Stomach (tissue), 8 donors: ENCODE measurements at regions not wholly inside any gene's neighbourhood (a gene's known extent, or its start where the extent isn't known, plus 50 kb on each side); places are given as distances from the start of the nearest gene placed in this dataset.

Source experiments
- DNase-seq, 2 donors: peaks; one replicate each; pipeline versions ENCODE4 v3.0.0 to v3.0.0-alpha.2; 2013 to 2019
- H3K27ac ChIP-seq, 5 donors: fragments of 200-600 bp in 4 of 5; sonication (generic) in 4 of 5; one replicate each; pipeline ENCODE4 v1.5.1; 2013 to 2019; ENCODE audit warnings: mild to moderate bottlenecking in 1 of 5, moderate library complexity in 1 of 5
- H3K27me3 ChIP-seq, 3 donors: fragments of 200-600 bp; sonication (generic); one replicate each; pipeline ENCODE4 v1.5.1; 2017 to 2019; ENCODE audit warnings: mixed run types in 1 of 3
- H3K36me3 ChIP-seq, 4 donors: fragments of 200-600 bp; sonication (generic); 1 replicate in 3 of 4; 2 replicates in 1 of 4; pipeline ENCODE4 v1.5.1; 2016 to 2019
- H3K4me1 ChIP-seq, 4 donors: fragments of 200-600 bp; sonication (generic); one replicate each; pipeline ENCODE4 v1.5.1; 2016 to 2019
- H3K4me3 ChIP-seq, 4 donors: fragments of 200-600 bp; sonication (generic) in 3 of 4; one replicate each; pipeline ENCODE4 v1.5.1; 2016 to 2019; ENCODE audit warnings: mild to moderate bottlenecking in 1 of 4
- H3K9me3 ChIP-seq, 4 donors: fragments of 200-600 bp; sonication (generic); one replicate each; pipeline ENCODE4 v1.5.1; 2016 to 2019
- CTCF ChIP-seq, 7 experiments: fragments of 450-650 bp in 4 of 7; fragments of 200-600 bp in 3 of 7; sonication (generic) in 3 of 7; IDR thresholded peaks; one replicate each; pipeline ENCODE4 v1.5.1; 2016 to 2019; ENCODE audit warnings: antibody characterized with exemption in 7 of 7, control low read depth in 2 of 7, mild to moderate bottlenecking in 1 of 7
- EP300 ChIP-seq: sonication (generic); formaldehyde crosslinking; IDR thresholded peaks from one replicate; pipeline ENCODE4 v1.6.1; 2017; ENCODE audit warnings: antibody characterized with exemption
- POLR2A ChIP-seq, 4 donors: fragments of 450-650 bp; IDR thresholded peaks; one replicate each; pipeline ENCODE4 v1.6.1; 2016; ENCODE audit warnings: antibody characterized with exemption in 4 of 4, control low read depth in 2 of 4, mild to moderate bottlenecking in 1 of 4, moderate library complexity in 1 of 4
- POLR2AphosphoS5 ChIP-seq, 3 donors: sonication (generic); formaldehyde crosslinking; IDR thresholded peaks; one replicate each; pipeline ENCODE4 v1.6.1; 2016; ENCODE audit warnings: antibody characterized with exemption in 3 of 3
- WGBS, 5 donors: extraction: QIAGEN DNeasy Blood & Tissue Kit in 3 of 5; methylation state at CpG; one replicate each; pipeline versions ENCODE4 v1.1.5 to v1.1.7; 2013 to 2018; 5-methylcytosine and 5-hydroxymethylcytosine counted together
- intact Hi-C: fragments of 100-400 bp; cut with DNase I; formaldehyde crosslinking; loops from one replicate; pipeline ENCODE4 v1.15.1; 2023; ENCODE audit warnings: low total_unique reads
- donor health status: healthy with polysubstance abuse.
- donor health status: Bipolar disorder and iron deficiency.
- donor health status: healthy.

GRCh38 chr11:82599836-82600235 lies 133.8 kb downstream of the FAM181B start:
- Histone ChIP-seq H3K36me3 (no peaks in the 10 kb centered on the region), H3K27ac (no peak overlapping the region), H3K4me1 (no peaks in the 10 kb centered on the region), H3K9me3 (no peaks in the 10 kb centered on the region), H3K27me3 (no peaks in the 10 kb centered on the region), H3K4me3 (no peak overlapping the region)
- no peak for DNase-seq
- intact Hi-C loops, result no loop called here
- TF ChIP-seq EP300 (no peak), POLR2AphosphoS5 (IDR thresholded peaks at IDR 0.05) (no peak), CTCF (IDR thresholded peaks at IDR 0.05) (no peak), POLR2A (IDR thresholded peaks at IDR 0.05) (no peak)
- WGBS, 5 donors, result 69 to 87% (median 86%) methylated on average over 2 of the region's 2 CpGs

- Histone ChIP-seq H3K27me3 (no peaks in the 10 kb centered on the region), H3K4me3 (no peak overlapping the region), H3K36me3 (no peaks in the 10 kb centered on the region), H3K4me1 (no peaks in the 10 kb centered on the region), H3K9me3 (peaks cover 0 to 10% (median 0%) of the 10 kb centered on the region in 4 donors), H3K27ac (no peak overlapping the region)
- WGBS, 5 donors, result 41 to 56% (median 51%) methylated on average over 3 of the region's 3 CpGs
- intact Hi-C loops, result no loop called here
- TF ChIP-seq POLR2AphosphoS5 (IDR thresholded peaks at IDR 0.05), result no peak
- no peak for TF ChIP-seq EP300
- TF ChIP-seq CTCF (IDR thresholded peaks at IDR 0.05), result no peak
- TF ChIP-seq POLR2A (IDR thresholded peaks at IDR 0.05), result no peak
- no peak for DNase-seq
Observed at GRCh38 chr11:82586581-82586980, 147.1 kb downstream of the FAM181B start.

- Histone ChIP-seq H3K27ac (no peak overlapping the region), H3K9me3 (no peaks in the 10 kb centered on the region), H3K36me3 (no peaks in the 10 kb centered on the region), H3K4me1 (no peaks in the 10 kb centered on the region), H3K4me3 (no peak overlapping the region), H3K27me3 (peaks cover 0 to 8% (median 0%) of the 10 kb centered on the region in 3 donors)
- intact Hi-C loops, result no loop called here
- 57 to 78% (median 68%) methylated on average over 3 to 5 of the region's 5 CpGs for WGBS, 5 donors
- peak in 1 of 2 donors; percentile 6 for DNase-seq
- no peak for TF ChIP-seq CTCF (IDR thresholded peaks at IDR 0.05)
- no peak for TF ChIP-seq POLR2AphosphoS5 (IDR thresholded peaks at IDR 0.05)
- TF ChIP-seq EP300, result no peak
- no peak for TF ChIP-seq POLR2A (IDR thresholded peaks at IDR 0.05)
Observed at GRCh38 chr11:82577246-82577645, 156.4 kb downstream of the FAM181B start.

GRCh38 chr11:82560836-82561235 lies 172.8 kb downstream of the FAM181B start:
- Histone ChIP-seq H3K4me3 (no peak overlapping the region), H3K27me3 (no peaks in the 10 kb centered on the region), H3K4me1 (no peaks in the 10 kb centered on the region), H3K36me3 (no peaks in the 10 kb centered on the region), H3K27ac (no peak overlapping the region), H3K9me3 (no peaks in the 10 kb centered on the region)
- no peak for DNase-seq
- TF ChIP-seq CTCF (IDR thresholded peaks at IDR 0.05) (no peak), POLR2AphosphoS5 (IDR thresholded peaks at IDR 0.05) (no peak), EP300 (no peak), POLR2A (IDR thresholded peaks at IDR 0.05) (no peak)
- intact Hi-C loops, result no loop called here
- WGBS, 5 donors, result 48 to 56% (median 52%) methylated on average over 5 of the region's 5 CpGs
